GM23338 (cell line): ENCODE measurements at regions not wholly inside any gene's neighbourhood (a gene's known extent, or its start where the extent isn't known, plus 50 kb on each side); places are given as distances from the start of the nearest gene placed in this dataset.
A peak's percentile ranks its signal among the peaks of the same experiment; 100 is the strongest.

Experiments
- ATAC-seq: fragments of 200-7000 bp; cut with Tn5 transposase; 3 replicates; pipeline ENCODE4 v1.9.1; 2020
- DNase-seq: peaks from one replicate; pipeline ENCODE4 v3.0.0-alpha.2; 2015; ENCODE audit warnings: low spot score
- H2AFZ ChIP-seq: fragments of 200-600 bp; sonication (generic); 2 replicates; pipeline ENCODE4 v1.8.0; 2016; ENCODE audit warnings: antibody characterized with exemption, mild to moderate bottlenecking, moderate library complexity
- H3F3A ChIP-seq: fragments of 200-600 bp; sonication (generic); replicated peaks from 2 replicates; pipeline ENCODE4 v1.8.0; 2017; ENCODE audit warnings: antibody characterized with exemption, mixed run types, low read depth
- H3K27ac ChIP-seq: fragments of 200-600 bp; sonication (generic); 2 replicates; pipeline ENCODE4 v1.6.1; 2016; ENCODE audit warnings: low read depth
- H3K27me3 ChIP-seq: fragments of 200-600 bp; sonication (generic); 2 replicates; pipeline ENCODE4 v1.8.0; 2016; ENCODE audit warnings: mild to moderate bottlenecking, mixed run types, moderate library complexity; ENCODE audit not compliant: insufficient read depth
- H3K36me3 ChIP-seq: fragments of 200-600 bp; sonication (generic); 2 replicates; pipeline ENCODE4 v1.8.0; 2016; ENCODE audit warnings: mild to moderate bottlenecking; ENCODE audit not compliant: insufficient read depth
- H3K4me1 ChIP-seq: fragments of 200-600 bp; sonication (generic); 2 replicates; pipeline ENCODE4 v1.8.0; 2016; ENCODE audit warnings: mild to moderate bottlenecking, moderate library complexity; ENCODE audit not compliant: insufficient read depth
- H3K4me2 ChIP-seq: fragments of 200-600 bp; sonication (generic); 2 replicates; pipeline ENCODE4 v1.7.1; 2017; ENCODE audit warnings: mixed run types
- H3K4me3 ChIP-seq: fragments of 200-600 bp; sonication (generic); 2 replicates; pipeline ENCODE4 v1.6.1; 2016; ENCODE audit warnings: mixed run types
- H3K79me2 ChIP-seq: fragments of 200-600 bp; sonication (generic); replicated peaks from 2 replicates; pipeline ENCODE4 v1.8.0; 2017; ENCODE audit warnings: mild to moderate bottlenecking; ENCODE audit not compliant: insufficient read depth
- H3K9me2 ChIP-seq: fragments of 200-600 bp; sonication (generic); 2 replicates; pipeline ENCODE4 v1.8.0; 2017; ENCODE audit not compliant: insufficient read depth
- H4K20me1 ChIP-seq: fragments of 200-600 bp; sonication (generic); replicated peaks from 2 replicates; pipeline ENCODE4 v1.8.0; 2017; ENCODE audit warnings: mild to moderate bottlenecking; ENCODE audit not compliant: insufficient read depth
- H3K27ac Mint-ChIP-seq: 2 replicates; pipeline ENCODE4 v1.8.0; 2020; ENCODE audit warnings: inconsistent platforms, mild to moderate bottlenecking, moderate library complexity, mixed read lengths
- H3K27me3 Mint-ChIP-seq: 3 replicates; pipeline ENCODE4 v1.8.0; 2022; ENCODE audit warnings: low read depth, mild to moderate bottlenecking, moderate library complexity, mixed read lengths, inconsistent platforms; ENCODE audit not compliant: insufficient read depth, poor library complexity
- H3K36me3 Mint-ChIP-seq: 3 replicates; pipeline ENCODE4 v1.8.0; 2021; ENCODE audit warnings: low read depth, mild to moderate bottlenecking, inconsistent platforms, moderate library complexity, mixed read lengths
- H3K4me1 Mint-ChIP-seq: 3 replicates; pipeline ENCODE4 v1.8.0; 2020; ENCODE audit warnings: mild to moderate bottlenecking, inconsistent platforms, mixed read lengths
- H3K4me3 Mint-ChIP-seq: 3 replicates; pipeline ENCODE4 v1.8.0; 2021; ENCODE audit warnings: moderate library complexity, mild to moderate bottlenecking, inconsistent platforms, mixed read lengths
- H3K9me3 Mint-ChIP-seq: 3 replicates; pipeline ENCODE4 v1.8.0; 2020; ENCODE audit warnings: moderate library complexity, mild to moderate bottlenecking, inconsistent platforms, mixed read lengths
- CREB1 ChIP-seq: fragments of 250-450 bp; sonication (Bioruptor Pico); IDR thresholded peaks from 2 replicates; pipeline ENCODE4 v1.5.0; 2020; ENCODE audit warnings: low read depth, mild to moderate bottlenecking, moderate library complexity
- CTCF ChIP-seq, 2 experiments: fragments of 200-600 bp in 1 of 2; sonication (generic) in 1 of 2; conservative IDR thresholded peaks; 2 replicates each; pipeline versions ENCODE4 v1.5.1 to v1.6.1; 2016 to 2017; ENCODE audit warnings: antibody characterized with exemption in 2 of 2, low read depth in 2 of 2, mild to moderate bottlenecking in 2 of 2, moderate library complexity in 1 of 2
- ETS1 ChIP-seq: IDR thresholded peaks from 2 replicates; pipeline ENCODE4 v1.6.1; 2016; ENCODE audit warnings: antibody characterized with exemption
- JUNB ChIP-seq: IDR thresholded peaks from one replicate; pipeline ENCODE4 v1.6.1; 2016; ENCODE audit warnings: antibody characterized with exemption; ENCODE audit not compliant: unreplicated experiment
- NANOG ChIP-seq: IDR thresholded peaks from 2 replicates; pipeline ENCODE4 v1.6.1; 2016; ENCODE audit warnings: antibody characterized with exemption, borderline replicate concordance
- STAT1 ChIP-seq: IDR thresholded peaks from one replicate; pipeline ENCODE4 v1.6.1; 2016; ENCODE audit warnings: antibody characterized with exemption; ENCODE audit not compliant: unreplicated experiment
- ZNF114 ChIP-seq: fragments of 250-450 bp; sonication (Bioruptor Pico); IDR thresholded peaks from 2 replicates; pipeline ENCODE4 v1.5.0; 2020; ENCODE audit warnings: mild to moderate bottlenecking, moderate library complexity
- ZNF331 ChIP-seq: fragments of 250-450 bp; sonication (Bioruptor Pico); IDR thresholded peaks from 2 replicates; pipeline ENCODE4 v1.5.0; 2020; ENCODE audit warnings: low read depth, mild to moderate bottlenecking, moderate library complexity
- ZNF462 ChIP-seq: fragments of 250-450 bp; sonication (Bioruptor Pico); IDR thresholded peaks from 2 replicates; pipeline ENCODE4 v1.5.0; 2020; ENCODE audit warnings: mild to moderate bottlenecking, moderate library complexity

- no peaks in the 10 kb centered on the region for H4K20me1 ChIP-seq
- Mint-ChIP-seq H3K4me3 (no peak overlapping the region), H3K9me3 (no peaks in the 10 kb centered on the region), H3K36me3 (no peaks in the 10 kb centered on the region), H3K4me1 (peaks cover 18% of the 10 kb centered on the region), H3K27ac (no peak overlapping the region), H3K27me3 (no peaks in the 10 kb centered on the region)
- no peak overlapping the region for H3K4me2 ChIP-seq
- H3K79me2 ChIP-seq, result no peaks in the 10 kb centered on the region
- DNase-seq, result no peak
- H3K9me2 ChIP-seq, result no peaks in the 10 kb centered on the region; the same call in 1 of the 2 replicates
- TF ChIP-seq CTCF (conservative IDR thresholded peaks at IDR 0.05; ENCODE audit: low read depth in 2 of 2) (no peak), ETS1 (no peak)
- no peak overlapping the region for H3K4me3 ChIP-seq
- H3K36me3 ChIP-seq, result no peaks in the 10 kb centered on the region
- peaks cover 13% of the 10 kb centered on the region for H3K4me1 ChIP-seq
- no peak for ATAC-seq
- H3K27ac ChIP-seq, result no peak overlapping the region
- no peaks in the 10 kb centered on the region for H3F3A ChIP-seq
- H3K27me3 ChIP-seq, result no peaks in the 10 kb centered on the region
- H2AFZ ChIP-seq, result no peak overlapping the region
These were observed 398.3 kb upstream of the NPVF start for GRCh38 chr7:25626451-25627131.

- H3K27ac Mint-ChIP-seq, result no peak overlapping the region
- H3K36me3 Mint-ChIP-seq, result no peaks in the 10 kb centered on the region
- Histone ChIP-seq H3K4me3 (no peak overlapping the region), H3F3A (no peaks in the 10 kb centered on the region), H2AFZ (no peak overlapping the region), H3K36me3 (no peaks in the 10 kb centered on the region), H3K4me2 (peak overlapping the region; percentile 17), H3K27me3 (no peaks in the 10 kb centered on the region), H4K20me1 (no peaks in the 10 kb centered on the region), H3K4me1 (peaks cover 13% of the 10 kb centered on the region), H3K27ac (no peak overlapping the region), H3K79me2 (no peaks in the 10 kb centered on the region), H3K9me2 (no peaks in the 10 kb centered on the region)
- no peak for ATAC-seq
- peak overlapping the region; percentile 0; the same call in 1 of the 3 replicates for H3K4me3 Mint-ChIP-seq
- TF ChIP-seq ZNF114 (no peak), NANOG (no peak), CREB1 (CRISPR knock-in tag) (no peak), ZNF331 (CRISPR knock-in tag) (no peak), STAT1 (no peak), JUNB (no peak), ZNF462 (CRISPR knock-in tag) (no peak), ETS1 (no peak)
- peaks cover 18% of the 10 kb centered on the region for H3K4me1 Mint-ChIP-seq
- H3K27me3 Mint-ChIP-seq, result peaks cover 2% of the 10 kb centered on the region
- DNase-seq, result no peak
- H3K9me3 Mint-ChIP-seq, result no peaks in the 10 kb centered on the region
These were observed 400.2 kb upstream of the NPVF start for GRCh38 chr7:25628446-25628845.
